Left cardiac atrium (tissue), 4 donors: ENCODE measurements at regions not wholly inside any gene's neighbourhood (a gene's known extent, or its start where the extent isn't known, plus 50 kb on each side); places are given as distances from the start of the nearest gene placed in this dataset.

Experiments
- ATAC-seq, 2 donors: fragments of 200-7000 bp; cut with Tn5 transposase; one replicate each; pipeline ENCODE4 v1.9.1; 2020; ENCODE audit warnings: mild to moderate bottlenecking in 2 of 2, moderate library complexity in 2 of 2
- DNase-seq: peaks from one replicate; pipeline ENCODE4 v3.0.0-alpha.2; 2020
- intact Hi-C, 2 donors: fragments of 100-400 bp; cut with DNase I; formaldehyde crosslinking; loops; one replicate each; pipeline versions ENCODE4 v1.14.1 to v1.15.1; 2022 to 2023
- donor health status: DM: no; HTN: yes; CAD: no.
- donor health status: DM: no; HTN: yes; CAD: no; lungs with severe emphysema.
- donor health status: DM: yes; HTN: yes; CAD: no.
- donor health status: Dilated cardiomyopathy.

GRCh38 chrY:8202837-8203236 is 1134.4 kb upstream of the TSPY4 start:
- DNase-seq = no peak
- intact Hi-C loops = no loop called here
- no peak for ATAC-seq

- ATAC-seq = no peak
- DNase-seq = no peak
- intact Hi-C loops = no loop called here
Observed at GRCh38 chrY:8241144-8241543, 1096.1 kb upstream of the TSPY4 start.

- DNase-seq = no peak
- intact Hi-C loops = no loop called here
- no peak for ATAC-seq
Observed at GRCh38 chrY:8273807-8274206, 1063.5 kb upstream of the TSPY4 start.

GRCh38 chrY:8305021-8305420 is 1032.2 kb upstream of the TSPY4 start:
- intact Hi-C loops = no loop called here
- no peak for ATAC-seq
- no peak for DNase-seq

- intact Hi-C loops = no loop called here
- no peak for DNase-seq
- ATAC-seq = no peak
Observed at GRCh38 chrY:8324113-8324512, 1013.2 kb upstream of the TSPY4 start.

GRCh38 chrY:8326944-8327343 is 1010.3 kb upstream of the TSPY4 start:
- no peak for ATAC-seq

GRCh38 chrY:8327708-8328354 is 1009.4 kb upstream of the TSPY4 start:
- DNase-seq (no peak), ATAC-seq (no peak)
- intact Hi-C loops = no loop called here

More at GRCh38 chrY:8326944-8327343, 1010.3 kb upstream of the TSPY4 start:
- DNase-seq = no peak
- intact Hi-C loops = no loop called here

GRCh38 chrY:8329431-8329830 is 1007.8 kb upstream of the TSPY4 start:
- DNase-seq = no peak
- intact Hi-C loops = no loop called here
- no peak for ATAC-seq

GRCh38 chrY:8329929-8330328 is 1007.3 kb upstream of the TSPY4 start:
- intact Hi-C loops = no loop called here
- ATAC-seq = no peak
- no peak for DNase-seq

- DNase-seq (no peak), ATAC-seq (no peak)
- intact Hi-C loops = no loop called here
Observed at GRCh38 chrY:8333328-8333727, 1003.9 kb upstream of the TSPY4 start.

- intact Hi-C loops = no loop called here
Observed at GRCh38 chrY:8335299-8335835, 1001.9 kb upstream of the TSPY4 start.

GRCh38 chrY:8336112-8336774 is 1001.0 kb upstream of the TSPY4 start:
- peak in 1 of 2 donors; percentile 21 for ATAC-seq
- DNase-seq = no peak
- intact Hi-C loops = no loop called here

More at GRCh38 chrY:8335299-8335835, 1001.9 kb upstream of the TSPY4 start:
- DNase-seq (no peak), ATAC-seq (no peak)

- ATAC-seq = no peak
- intact Hi-C loops = no loop called here
- DNase-seq = no peak
Observed at GRCh38 chrY:8341000-8341399, 996.3 kb upstream of the TSPY4 start.

- no peak for DNase-seq
- no peak for ATAC-seq
- intact Hi-C loops = no loop called here
Observed at GRCh38 chrY:8342173-8342572, 995.1 kb upstream of the TSPY4 start.

- ATAC-seq = no peak
- intact Hi-C loops = no loop called here
- no peak for DNase-seq
Observed at GRCh38 chrY:8351241-8351640, 986.0 kb upstream of the TSPY4 start.

- no peak for ATAC-seq
- no peak for DNase-seq
- intact Hi-C loops = no loop called here
Observed at GRCh38 chrY:8352201-8352600, 985.1 kb upstream of the TSPY4 start.

GRCh38 chrY:8358161-8358560 is 979.1 kb upstream of the TSPY4 start:
- no peak for ATAC-seq
- intact Hi-C loops = no loop called here
- no peak for DNase-seq

- DNase-seq (no peak), ATAC-seq (no peak)
- intact Hi-C loops = no loop called here
Observed at GRCh38 chrY:8361715-8362114, 975.5 kb upstream of the TSPY4 start.

- DNase-seq (no peak), ATAC-seq (no peak)
- intact Hi-C loops = no loop called here
Observed at GRCh38 chrY:8377491-8377890, 959.8 kb upstream of the TSPY4 start.

- ATAC-seq (no peak), DNase-seq (no peak)
- intact Hi-C loops = no loop called here
Observed at GRCh38 chrY:8379800-8380199, 957.5 kb upstream of the TSPY4 start.

- DNase-seq (no peak), ATAC-seq (no peak)
- intact Hi-C loops = no loop called here
Observed at GRCh38 chrY:8381425-8381824, 955.8 kb upstream of the TSPY4 start.
